Gastroesophageal sphincter (tissue), 4 donors: ENCODE measurements at regions not wholly inside any gene's neighbourhood (a gene's known extent, or its start where the extent isn't known, plus 50 kb on each side); places are given as distances from the start of the nearest gene placed in this dataset.

Source experiments
- ATAC-seq: fragments of 150-250 bp; one replicate; pipeline ENCODE4 v1.9.1; 2016; ENCODE audit warnings: mild to moderate bottlenecking, moderate library complexity
- H3K27ac ChIP-seq, 4 donors: fragments of 200-600 bp; sonication (generic) in 3 of 4; 1 replicate in 3 of 4; 2 replicates in 1 of 4; pipeline ENCODE4 v1.5.1; 2016 to 2019
- H3K27me3 ChIP-seq: fragments of 200-600 bp; sonication (generic); one replicate; pipeline ENCODE4 v1.5.1; 2019
- H3K36me3 ChIP-seq, 2 donors: fragments of 200-600 bp; sonication (generic); one replicate each; pipeline ENCODE4 v1.5.1; 2019; ENCODE audit warnings: control low read depth in 1 of 2
- H3K4me1 ChIP-seq, 3 donors: fragments of 200-600 bp; sonication (generic); 1 replicate in 2 of 3; 2 replicates in 1 of 3; pipeline ENCODE4 v1.5.1; 2016 to 2019; ENCODE audit warnings: control low read depth in 2 of 3
- H3K4me3 ChIP-seq, 2 donors: fragments of 200-600 bp; sonication (generic); one replicate each; pipeline ENCODE4 v1.5.1; 2019; ENCODE audit warnings: mild to moderate bottlenecking in 1 of 2, moderate library complexity in 1 of 2
- H3K9me3 ChIP-seq, 3 donors: fragments of 200-600 bp; sonication (generic); one replicate each; pipeline ENCODE4 v1.5.1; 2017 to 2019; ENCODE audit warnings: control low read depth in 2 of 3
- CTCF ChIP-seq, 4 experiments: fragments of 200-600 bp in 2 of 4; fragments of 450-650 bp in 2 of 4; sonication (generic) in 1 of 4; IDR thresholded peaks; one replicate each; pipeline ENCODE4 v1.5.1; 2017 to 2019; ENCODE audit warnings: antibody characterized with exemption in 4 of 4, mild to moderate bottlenecking in 2 of 4, moderate library complexity in 2 of 4
- EP300 ChIP-seq: sonication (generic); formaldehyde crosslinking; IDR thresholded peaks from one replicate; pipeline ENCODE4 v1.6.1; 2017; ENCODE audit warnings: antibody characterized with exemption, mild to moderate bottlenecking
- POLR2A ChIP-seq, 2 donors: fragments of 450-650 bp; IDR thresholded peaks; one replicate each; pipeline ENCODE4 v1.6.1; 2017; ENCODE audit warnings: antibody characterized with exemption in 2 of 2, mild to moderate bottlenecking in 2 of 2, moderate library complexity in 1 of 2
- POLR2AphosphoS5 ChIP-seq: sonication (generic); formaldehyde crosslinking; IDR thresholded peaks from one replicate; pipeline ENCODE4 v1.6.1; 2017; ENCODE audit warnings: antibody characterized with exemption
- WGBS, 2 donors: methylation state at CpG; one replicate each; pipeline ENCODE4 v1.1.5; 2018; ENCODE audit warnings: low coverage in 1 of 2; 5-methylcytosine and 5-hydroxymethylcytosine counted together

DNA sequence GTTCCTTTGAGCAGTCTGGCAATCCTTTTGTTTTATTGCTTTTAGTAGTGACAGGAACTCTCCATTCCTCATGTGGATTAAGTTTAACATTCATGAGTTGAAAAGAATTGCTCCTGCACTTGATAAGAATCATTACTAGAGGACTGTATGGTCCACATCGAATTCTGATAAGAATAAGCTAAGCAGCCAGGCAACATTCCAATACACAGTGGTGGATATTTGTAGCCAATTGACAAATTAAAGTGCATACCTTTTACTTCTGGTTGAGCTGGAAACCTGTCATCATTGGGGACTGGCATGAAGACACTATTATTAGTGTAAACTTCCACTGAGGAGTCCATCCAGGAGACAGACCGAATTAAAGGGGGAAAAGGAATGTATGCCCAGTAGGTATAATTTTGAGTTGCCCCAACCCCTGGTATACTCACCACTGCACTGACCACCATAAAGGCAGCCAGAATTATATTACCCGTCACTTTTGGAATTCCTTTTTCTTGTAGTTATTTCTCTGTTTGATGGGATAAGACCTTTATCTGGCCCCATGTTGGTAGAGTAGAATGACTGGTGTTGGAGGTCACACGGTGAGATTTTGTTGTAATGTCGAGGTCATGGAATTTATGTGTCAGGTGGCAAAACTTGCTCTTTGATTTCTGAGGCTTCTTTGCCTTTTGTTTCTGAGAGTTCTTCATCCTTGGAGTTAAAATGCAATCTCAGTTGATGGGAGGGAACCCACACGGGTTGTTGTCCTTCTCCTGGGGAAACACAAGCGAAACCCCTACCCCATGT lies 72.1 kb upstream of the ARL4D start:
- Histone ChIP-seq H3K4me1 (no peaks in the 10 kb centered on the region), H3K27ac (no peak overlapping the region), H3K4me3 (no peak overlapping the region), H3K9me3 (no peaks in the 10 kb centered on the region), H3K36me3 (no peaks in the 10 kb centered on the region), H3K27me3 (no peaks in the 10 kb centered on the region)
- TF ChIP-seq EP300 (no peak), CTCF (IDR thresholded peaks at IDR 0.05) (no peak), POLR2AphosphoS5 (no peak)
- ATAC-seq = no peak
- 81 to 82% methylated on average over 5 to 7 of the region's 7 CpGs for WGBS, 2 donors

DNA sequence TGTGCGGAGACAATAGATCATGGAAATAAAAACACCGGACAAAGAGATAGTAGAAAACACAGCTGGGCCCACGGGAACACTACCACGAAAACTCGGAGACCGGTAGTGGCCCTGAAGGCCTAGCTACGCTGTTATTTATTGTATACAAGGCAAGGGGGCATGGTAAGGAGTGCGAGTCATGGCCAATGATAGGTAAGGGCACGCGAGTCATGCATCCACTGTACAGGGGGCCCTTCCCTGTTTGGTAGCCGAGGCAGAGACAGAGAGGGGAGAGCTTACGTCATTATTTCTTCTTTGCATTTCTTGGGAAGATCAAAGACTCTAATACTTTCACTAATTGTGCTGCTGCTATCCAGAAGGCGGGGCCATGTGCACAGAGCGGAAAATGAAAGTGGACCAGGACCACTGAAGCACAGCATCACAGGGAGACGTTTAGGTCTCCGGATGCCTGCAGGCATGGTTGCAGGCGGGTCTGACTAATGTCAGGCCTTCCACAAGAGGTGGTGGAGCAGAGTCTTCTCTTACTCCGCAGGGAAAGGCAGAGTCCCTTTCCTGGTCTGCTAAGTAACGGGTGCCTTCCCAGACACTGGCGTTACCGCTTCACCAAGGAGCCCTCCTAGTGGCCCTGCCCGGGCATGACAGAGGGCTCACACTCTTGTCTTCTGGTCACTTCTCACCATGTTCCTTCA lies 74.4 kb upstream of the ARL4D start:
- H3K4me1 ChIP-seq = no peaks in the 10 kb centered on the region
- H3K27me3 ChIP-seq = no peaks in the 10 kb centered on the region
- WGBS, 2 donors = 89 to 91% methylated on average over 7 to 16 of the region's 22 CpGs
- no peak overlapping the region for H3K27ac ChIP-seq
- no peak for TF ChIP-seq POLR2AphosphoS5
- no peak for TF ChIP-seq POLR2A (IDR thresholded peaks at IDR 0.05)
- no peak for TF ChIP-seq CTCF (IDR thresholded peaks at IDR 0.05)
- no peak for TF ChIP-seq EP300
- no peak for ATAC-seq
- no peaks in the 10 kb centered on the region for H3K36me3 ChIP-seq
- H3K4me3 ChIP-seq = peak overlapping the region in 1 of 2 donors; percentile 8
- H3K9me3 ChIP-seq = no peaks in the 10 kb centered on the region

DNA sequence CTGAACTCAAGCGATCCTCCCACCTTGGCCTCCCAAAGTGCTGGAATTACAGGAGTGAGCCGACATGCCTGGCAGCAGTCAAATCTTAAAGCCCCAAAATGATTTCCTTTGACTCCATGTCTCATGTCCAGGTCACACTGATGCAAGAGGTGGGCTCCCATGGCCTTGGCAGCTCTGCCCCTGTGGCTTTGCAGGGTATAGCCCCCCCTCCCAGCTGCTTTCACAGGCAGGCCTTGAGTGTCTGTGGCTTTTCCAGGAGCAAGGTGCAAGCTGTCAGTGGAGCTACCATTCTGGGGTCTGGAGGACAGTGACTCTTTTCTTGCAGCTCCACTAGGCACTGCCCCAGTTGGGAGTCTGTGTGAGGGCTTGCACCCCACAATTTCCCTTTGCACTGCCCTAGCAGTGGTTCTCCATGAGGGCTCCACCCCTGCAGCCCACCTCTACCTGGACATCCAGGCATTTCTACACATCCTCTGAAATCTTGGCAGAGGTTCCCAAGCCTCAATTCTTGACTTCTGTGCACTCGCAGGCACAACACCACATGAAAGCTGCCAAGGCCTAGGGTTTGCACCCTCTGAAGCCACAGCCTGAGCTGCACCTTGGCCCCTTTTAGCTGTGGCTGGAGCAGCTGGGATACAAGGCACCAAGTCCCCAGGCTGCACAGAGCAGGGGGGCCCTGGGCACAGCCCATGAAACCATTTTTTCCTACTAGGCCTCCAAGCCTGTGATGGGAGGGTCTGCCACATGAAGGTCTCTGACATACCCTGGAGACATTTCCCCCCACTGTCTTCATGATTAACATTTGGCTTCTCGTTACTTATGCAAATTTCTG lies 79.3 kb upstream of the ARL4D start:
- Histone ChIP-seq H3K27ac (no peak overlapping the region), H3K4me1 (no peaks in the 10 kb centered on the region), H3K27me3 (no peaks in the 10 kb centered on the region), H3K9me3 (no peaks in the 10 kb centered on the region), H3K4me3 (no peak overlapping the region), H3K36me3 (no peaks in the 10 kb centered on the region)
- 85 to 100% methylated on average over 1 to 2 of the region's 4 CpGs for WGBS, 2 donors
- no peak for TF ChIP-seq POLR2A (IDR thresholded peaks at IDR 0.05)
- no peak for TF ChIP-seq POLR2AphosphoS5
- TF ChIP-seq CTCF (IDR thresholded peaks at IDR 0.05) = no peak
- no peak for ATAC-seq

- Histone ChIP-seq H3K9me3 (no peaks in the 10 kb centered on the region), H3K27ac (no peak overlapping the region), H3K27me3 (no peaks in the 10 kb centered on the region), H3K36me3 (no peaks in the 10 kb centered on the region), H3K4me3 (no peak overlapping the region), H3K4me1 (no peaks in the 10 kb centered on the region)
- WGBS, 2 donors = 66 to 93% methylated on average over 3 to 11 of the region's 19 CpGs
- TF ChIP-seq POLR2AphosphoS5 = no peak
- no peak for TF ChIP-seq POLR2A (IDR thresholded peaks at IDR 0.05)
- TF ChIP-seq CTCF (IDR thresholded peaks at IDR 0.05) = no peak
- TF ChIP-seq EP300 = no peak
- ATAC-seq = no peak
Observed at GRCh38 chr17:43316522-43317142, 82.2 kb upstream of the ARL4D start.
